ENCODE measurements at regions not wholly inside any gene's neighbourhood (a gene's known extent, or its start where the extent isn't known, plus 50 kb on each side); places are given as distances from the start of the nearest gene placed in this dataset.

- TF ChIP-seq FOXP1 (CRISPR knock-in tag; IDR thresholded peaks at IDR 0.05) (no peak), CTBP1 (IDR thresholded peaks at IDR 0.05; ENCODE audit: borderline replicate concordance) (no peak), TAL1 (IDR thresholded peaks at IDR 0.05) (no peak), ETV6 (IDR thresholded peaks at IDR 0.05; ENCODE audit: borderline replicate concordance in 1 of 2, low read depth in 2 of 2, low read length in 1 of 2) (no peak), ETV6 (CRISPR knock-in tag; IDR thresholded peaks at IDR 0.05; ENCODE audit: borderline replicate concordance) (no peak), PHF8 (IDR thresholded peaks at IDR 0.05; ENCODE audit: borderline replicate concordance, low read length) (no peak)
- TF ChIP-seq, protein P1, sequence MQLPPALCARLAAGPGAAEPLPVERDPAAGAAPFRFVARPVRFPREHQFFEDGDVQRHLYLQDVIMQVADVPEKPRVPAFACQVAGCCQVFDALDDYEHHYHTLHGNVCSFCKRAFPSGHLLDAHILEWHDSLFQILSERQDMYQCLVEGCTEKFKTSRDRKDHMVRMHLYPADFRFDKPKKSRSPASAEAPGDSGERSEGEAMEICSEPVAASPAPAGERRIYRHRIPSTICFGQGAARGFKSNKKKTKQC (CRISPR knock-in tag; IDR thresholded peaks at IDR 0.05): no peak
These were observed 157.1 kb upstream of the CEP126 start (continued) for GRCh38 chr11:101757741-101758140.

DNA sequence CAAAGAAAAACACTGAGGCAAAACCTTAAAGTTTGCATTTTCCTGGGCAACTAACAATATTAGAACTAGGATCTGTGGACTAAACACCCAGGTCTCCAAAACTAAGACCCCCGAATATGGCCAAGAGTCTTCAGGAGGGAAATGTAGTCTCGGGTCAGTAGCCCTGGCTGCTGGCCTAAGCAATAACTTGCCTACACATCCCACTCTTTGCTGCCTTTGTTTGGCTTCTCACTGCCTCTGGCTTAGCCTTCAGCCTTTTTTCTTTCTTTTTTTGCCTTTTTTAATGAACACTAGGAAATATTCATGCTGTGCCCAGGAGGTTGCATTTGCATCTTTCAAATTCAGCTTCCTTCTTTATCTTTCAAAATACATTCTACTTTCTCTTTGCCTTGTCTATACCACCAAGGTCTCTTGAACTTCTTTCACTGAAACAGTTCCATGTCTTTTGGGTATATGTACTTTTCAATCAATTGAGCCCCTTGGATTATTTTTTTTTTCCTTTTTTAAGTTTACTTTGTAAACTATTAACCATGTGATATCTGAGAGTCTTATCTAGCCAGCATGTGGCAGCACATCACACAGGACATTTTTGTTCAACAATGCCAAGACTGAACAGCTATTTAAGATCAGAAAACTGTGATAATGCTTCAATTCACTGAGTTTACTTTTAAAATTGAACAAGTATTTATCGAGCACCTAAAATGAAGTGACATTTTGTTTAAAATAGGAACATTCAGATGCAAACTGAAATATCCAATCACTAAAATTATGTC lies 165.0 kb upstream of the TRPC6 start:
- DNase-seq (ENCODE audit: extremely low read depth in 1 of 4, low spot score in 3 of 4) (no peak), ATAC-seq (no peak), FAIRE-seq (no peak)
- in situ Hi-C loops (cut with MboI) (no loop called here), intact Hi-C loops (cut with micrococcal nuclease) (no loop called here)
- 0% methylated on average over 3 of the region's 3 CpGs for WGBS (ENCODE audit: insufficient coverage, low coverage, missing lambda C conversion rate)
- Histone ChIP-seq H3K4me1 (replicated peaks in 1 of 2; ENCODE audit: control insufficient read depth in 2 of 2, insufficient read depth in 2 of 2, low read length in 2 of 2) (no peaks in the 10 kb centered on the region), H3K4me2 (ENCODE audit: insufficient read depth, low read length) (no peak overlapping the region), H3K9me1 (ENCODE audit: control insufficient read depth, insufficient read depth, low read length) (no peaks in the 10 kb centered on the region), H3K36me3 (ENCODE audit: control insufficient read depth, insufficient read depth, low read length) (no peaks in the 10 kb centered on the region), H4K20me1 (replicated peaks; ENCODE audit: control insufficient read depth, insufficient read depth, low read length) (no peaks in the 10 kb centered on the region), H2AFZ (ENCODE audit: low read depth, low read length) (no peak overlapping the region), H3K27me3 (ENCODE audit: control insufficient read depth in 2 of 2, insufficient read depth in 2 of 2, low read length in 2 of 2) (no peaks in the 10 kb centered on the region), H3K9me3 (replicated peaks; ENCODE audit: control insufficient read depth, insufficient read depth, low read depth, low read length) (no peaks in the 10 kb centered on the region), H3K4me3 (no peak overlapping the region), H3K27ac (ENCODE audit: extremely low read depth, low read depth, low read length) (no peak overlapping the region), H3K79me2 (ENCODE audit: control insufficient read depth, insufficient read depth, low read length) (no peaks in the 10 kb centered on the region), H3K9ac (ENCODE audit: insufficient read depth in 1 of 2, low read depth in 2 of 2, low read length in 2 of 2) (no peak overlapping the region)
- no TSS peak for BruUV-seq (replicated peaks)
- CTCF ChIA-PET (ENCODE audit: low intra/inter-chr PET ratio): no interaction called here
- POLR2A ChIA-PET: no interaction called here
- TF ChIP-seq ESRRA (IDR thresholded peaks at IDR 0.05; ENCODE audit: borderline replicate concordance, low read depth) (no peak), ZNF197 (CRISPR knock-in tag; IDR thresholded peaks at IDR 0.05; ENCODE audit: low read depth) (no peak), ZNF121 (CRISPR knock-in tag; conservative IDR thresholded peaks at IDR 0.05) (no peak), DPF2 (IDR thresholded peaks at IDR 0.05) (no peak), E2F1 (CRISPR knock-in tag; IDR thresholded peaks at IDR 0.05) (no peak), SMARCB1 (IDR thresholded peaks at IDR 0.05; ENCODE audit: insufficient read length, low read depth) (no peak), NCOA4 (IDR thresholded peaks at IDR 0.05; ENCODE audit: partially characterized antibody) (no peak), UBTF (IDR thresholded peaks at IDR 0.05; ENCODE audit: borderline replicate concordance in 1 of 2, low read depth in 2 of 2, low read length in 2 of 2) (no peak), NR2C1 (IDR thresholded peaks at IDR 0.05) (no peak), NR2C1 (tag; IDR thresholded peaks at IDR 0.05) (no peak)
- TF ChIP-seq, protein P2, sequence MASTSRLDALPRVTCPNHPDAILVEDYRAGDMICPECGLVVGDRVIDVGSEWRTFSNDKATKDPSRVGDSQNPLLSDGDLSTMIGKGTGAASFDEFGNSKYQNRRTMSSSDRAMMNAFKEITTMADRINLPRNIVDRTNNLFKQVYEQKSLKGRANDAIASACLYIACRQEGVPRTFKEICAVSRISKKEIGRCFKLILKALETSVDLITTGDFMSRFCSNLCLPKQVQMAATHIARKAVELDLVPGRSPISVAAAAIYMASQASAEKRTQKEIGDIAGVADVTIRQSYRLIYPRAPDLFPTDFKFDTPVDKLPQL (IDR thresholded peaks at IDR 0.05; ENCODE audit: extremely low read depth, insufficient read length): no peak

All from K562 (cell line).